LNCAP (cell line): ENCODE measurements at regions not wholly inside any gene's neighbourhood (a gene's known extent, or its start where the extent isn't known, plus 50 kb on each side); places are given as distances from the start of the nearest gene placed in this dataset.

Source experiments
- TF ChIP-seq, protein P1 (sequence below): fragments of 450-650 bp; IDR thresholded peaks from 2 replicates; pipeline ENCODE4 v1.5.1; 2017; ENCODE audit warnings: mild to moderate bottlenecking

DNA sequence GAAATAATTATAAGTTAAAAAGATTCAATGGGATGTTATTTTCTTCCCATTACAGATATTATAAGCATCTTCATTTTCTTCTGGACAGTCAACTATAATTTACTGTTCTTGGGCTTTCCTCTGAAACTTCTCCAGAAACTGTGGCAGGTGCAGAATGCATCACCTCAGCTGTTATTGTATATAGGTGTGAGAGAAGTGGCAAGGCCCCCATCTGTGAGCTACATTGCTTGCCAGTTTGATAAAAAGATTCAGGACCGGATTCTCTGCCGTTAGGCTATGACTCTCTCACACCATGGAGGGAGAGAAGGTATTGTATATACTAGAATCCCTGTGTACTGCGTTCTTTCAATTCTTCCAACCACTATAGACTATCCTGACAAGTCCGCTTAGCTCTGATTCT lies 135.8 kb upstream of the CENPW start:
- TF ChIP-seq, protein P1, sequence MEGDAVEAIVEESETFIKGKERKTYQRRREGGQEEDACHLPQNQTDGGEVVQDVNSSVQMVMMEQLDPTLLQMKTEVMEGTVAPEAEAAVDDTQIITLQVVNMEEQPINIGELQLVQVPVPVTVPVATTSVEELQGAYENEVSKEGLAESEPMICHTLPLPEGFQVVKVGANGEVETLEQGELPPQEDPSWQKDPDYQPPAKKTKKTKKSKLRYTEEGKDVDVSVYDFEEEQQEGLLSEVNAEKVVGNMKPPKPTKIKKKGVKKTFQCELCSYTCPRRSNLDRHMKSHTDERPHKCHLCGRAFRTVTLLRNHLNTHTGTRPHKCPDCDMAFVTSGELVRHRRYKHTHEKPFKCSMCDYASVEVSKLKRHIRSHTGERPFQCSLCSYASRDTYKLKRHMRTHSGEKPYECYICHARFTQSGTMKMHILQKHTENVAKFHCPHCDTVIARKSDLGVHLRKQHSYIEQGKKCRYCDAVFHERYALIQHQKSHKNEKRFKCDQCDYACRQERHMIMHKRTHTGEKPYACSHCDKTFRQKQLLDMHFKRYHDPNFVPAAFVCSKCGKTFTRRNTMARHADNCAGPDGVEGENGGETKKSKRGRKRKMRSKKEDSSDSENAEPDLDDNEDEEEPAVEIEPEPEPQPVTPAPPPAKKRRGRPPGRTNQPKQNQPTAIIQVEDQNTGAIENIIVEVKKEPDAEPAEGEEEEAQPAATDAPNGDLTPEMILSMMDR = no peak

DNA sequence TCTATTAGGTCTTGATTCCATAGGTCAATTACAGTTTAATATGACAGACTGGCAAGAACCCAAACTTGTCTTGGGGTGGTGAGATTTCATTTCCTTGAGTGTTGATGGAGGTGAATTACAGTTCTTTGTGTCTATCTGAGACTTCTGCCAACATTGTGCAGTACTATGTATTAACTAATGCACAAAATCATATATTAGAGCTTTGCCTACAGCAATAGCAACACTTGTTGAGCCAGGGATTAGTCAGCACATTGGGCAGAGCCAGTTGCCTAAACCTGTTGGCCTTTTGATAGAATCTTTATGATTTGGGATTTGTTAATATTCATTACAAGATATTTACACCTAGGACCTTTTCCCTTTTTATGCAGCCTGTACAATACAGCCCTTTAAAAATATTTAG lies 135.3 kb upstream of the CENPW start:
- TF ChIP-seq, protein P1 = no peak

DNA sequence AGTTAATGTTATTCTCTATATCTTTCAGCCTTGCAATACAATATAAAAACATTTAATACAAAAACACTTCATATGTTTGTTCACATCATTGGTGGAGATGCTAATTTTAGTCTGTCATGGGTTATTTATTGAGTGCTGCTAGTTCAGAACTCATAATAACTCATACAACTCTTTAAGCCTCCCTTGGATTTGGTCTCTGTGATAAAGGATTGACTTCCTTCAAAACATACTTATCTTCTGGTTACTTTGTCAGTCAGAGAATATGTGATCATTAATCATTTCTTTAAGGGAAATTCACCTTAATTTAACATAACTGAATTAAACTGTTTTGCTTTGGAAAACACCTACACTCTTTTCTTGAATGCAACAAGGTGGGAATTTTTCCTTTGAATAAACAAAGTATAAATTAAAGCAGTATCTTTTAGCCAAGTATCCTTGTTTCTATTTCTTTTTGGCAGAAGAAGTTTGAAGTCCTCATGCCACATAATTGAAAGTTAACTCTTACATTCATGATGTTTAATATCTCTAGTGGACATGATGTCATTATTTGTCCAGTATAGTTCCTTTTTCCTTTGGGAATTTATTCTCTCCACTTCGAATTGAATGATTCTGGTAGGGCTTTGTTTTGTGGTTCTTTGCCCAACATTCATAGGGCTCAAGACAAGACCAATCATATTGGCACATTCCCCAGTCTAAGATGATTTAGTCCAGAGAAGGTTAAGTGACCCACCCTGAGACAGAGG lies 133.2 kb upstream of the CENPW start:
- TF ChIP-seq, protein P1 = no peak

DNA sequence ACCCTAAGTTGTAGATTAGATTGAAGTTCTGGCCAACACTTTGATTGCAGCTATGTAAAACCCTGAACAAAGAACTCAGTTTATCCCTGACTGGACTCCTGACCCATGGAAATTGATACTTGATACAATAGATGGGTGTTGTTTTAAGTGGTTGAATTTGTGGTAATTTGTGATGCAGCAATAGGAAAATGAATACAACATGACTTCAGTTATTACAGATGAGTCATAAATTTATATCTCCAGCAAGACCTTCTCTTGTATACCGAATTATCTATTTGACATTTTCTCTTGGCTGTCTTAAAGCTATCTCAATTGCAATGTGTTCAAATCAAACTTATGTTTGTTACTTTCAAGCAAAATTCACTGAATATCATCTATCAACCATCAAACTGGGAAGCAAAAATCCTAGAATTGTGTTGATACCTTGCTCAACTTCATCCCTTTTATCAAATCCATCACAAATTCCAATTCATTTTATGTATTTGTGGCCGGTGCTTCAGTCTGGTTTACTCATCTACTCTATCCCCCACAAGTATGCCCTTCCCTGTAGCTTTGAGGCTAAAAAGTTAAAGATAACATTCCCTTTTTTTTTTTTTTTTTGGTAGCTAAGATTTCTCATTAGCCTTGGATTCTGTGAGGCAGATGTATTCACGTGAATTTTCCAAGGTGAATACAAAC lies 129.4 kb upstream of the CENPW start:
- TF ChIP-seq, protein P1 = no peak

DNA sequence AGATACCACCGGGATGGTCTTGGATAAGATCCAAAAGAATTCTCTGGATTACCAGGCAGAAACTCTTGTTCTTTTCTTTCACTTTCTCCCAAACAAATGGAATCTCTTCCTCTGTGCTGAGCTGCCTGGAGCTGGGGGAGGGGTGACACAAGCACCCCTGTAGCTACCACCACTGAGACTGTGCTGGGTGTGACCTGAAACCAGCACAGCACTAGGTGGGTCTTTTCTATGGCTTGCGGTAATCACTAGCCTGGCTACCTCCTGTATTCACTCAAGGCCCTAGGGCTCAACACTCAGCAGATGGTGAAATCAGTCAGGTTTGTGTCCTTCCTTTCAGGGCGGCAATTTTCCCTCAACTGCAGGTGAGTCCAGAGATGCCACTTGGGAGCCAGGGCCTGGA lies 122.4 kb upstream of the CENPW start:
- TF ChIP-seq, protein P1 = no peak

DNA sequence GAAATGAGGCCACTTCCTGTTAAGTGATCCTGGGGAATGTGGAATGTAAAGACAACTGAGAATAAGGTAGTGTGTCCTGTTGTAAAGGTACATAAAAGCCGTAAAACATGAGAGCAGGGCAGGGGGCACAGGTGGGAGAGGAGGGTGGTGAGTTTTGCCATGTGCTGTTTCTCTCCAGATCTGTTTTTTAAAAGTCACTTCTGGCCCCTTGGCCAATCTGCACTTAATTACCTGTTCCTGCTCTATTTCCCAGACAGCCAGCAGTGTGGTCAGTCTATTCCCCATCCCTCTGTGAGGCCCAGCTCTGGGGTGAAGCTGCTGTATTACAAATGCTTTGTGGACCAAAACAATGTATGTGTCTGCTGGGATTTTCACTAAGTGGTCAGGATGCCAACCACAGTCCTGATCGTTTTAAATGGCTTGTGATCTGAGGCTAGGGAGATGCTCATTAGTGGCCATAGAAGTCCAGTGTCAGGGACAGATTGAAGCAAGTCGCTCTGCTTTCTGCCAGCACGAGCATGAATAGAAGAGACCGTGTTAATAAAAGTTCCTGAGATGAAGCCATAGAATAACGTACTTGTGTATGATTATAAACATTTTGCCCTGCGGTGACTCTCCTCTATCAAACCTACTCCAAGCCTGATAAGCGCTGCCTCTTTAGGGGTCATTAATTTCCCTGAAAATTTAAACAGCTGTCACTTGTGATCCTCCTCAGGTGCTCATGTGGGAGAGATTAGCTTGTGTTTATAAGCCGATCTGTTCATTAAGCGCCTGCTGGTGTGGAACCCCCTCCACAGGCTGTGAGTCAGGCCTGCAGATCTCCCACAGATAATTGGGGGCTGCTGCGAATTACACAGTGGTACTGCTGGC lies 111.8 kb upstream of the CENPW start:
- TF ChIP-seq, protein P1 = no peak

DNA sequence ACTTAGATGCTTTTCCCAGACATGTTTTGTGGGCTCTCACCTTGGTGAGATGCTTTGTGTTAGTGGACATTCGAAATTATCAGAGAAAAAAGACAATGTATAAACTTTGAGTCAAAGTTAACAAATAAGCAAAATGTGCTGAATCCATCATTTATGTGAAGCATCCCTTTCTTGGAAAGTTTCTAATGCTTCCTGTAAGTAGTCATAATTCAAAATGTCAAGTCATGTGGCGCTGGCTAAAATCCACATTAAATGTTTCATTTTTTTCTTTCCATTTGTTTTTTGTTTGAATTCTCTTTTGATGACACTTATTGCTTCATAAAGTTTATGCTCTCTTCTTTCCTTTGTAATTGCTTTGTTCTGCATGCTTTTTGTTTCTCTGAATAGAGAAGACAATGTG lies 107.2 kb upstream of the CENPW start:
- TF ChIP-seq, protein P1 = no peak
